Endodermal cell (in vitro differentiated cells): ENCODE measurements at regions not wholly inside any gene's neighbourhood (a gene's known extent, or its start where the extent isn't known, plus 50 kb on each side); places are given as distances from the start of the nearest gene placed in this dataset.

Experiments
- DNase-seq: peaks from one replicate; pipeline ENCODE4 v3.0.0-alpha.2; 2017
- H3K27ac ChIP-seq: 2 replicates; pipeline ENCODE4 v1.5.1; 2013; ENCODE audit warnings: mild to moderate bottlenecking, low read depth, low read length, moderate library complexity
- H3K27me3 ChIP-seq: 2 replicates; pipeline ENCODE4 v1.6.1; 2013; ENCODE audit warnings: mild to moderate bottlenecking, low read length, moderate library complexity; ENCODE audit not compliant: insufficient read depth, control insufficient read depth, poor library complexity, severe bottlenecking
- H3K36me3 ChIP-seq: 2 replicates; pipeline ENCODE4 v1.7.0; 2013; ENCODE audit warnings: mild to moderate bottlenecking, low read length, moderate library complexity; ENCODE audit not compliant: control insufficient read depth, insufficient read depth
- H3K4me1 ChIP-seq: one replicate; pipeline ENCODE4 v1.7.0; 2013; ENCODE audit warnings: low read length; ENCODE audit not compliant: control insufficient read depth, insufficient read depth
- H3K4me3 ChIP-seq: 2 replicates; pipeline ENCODE4 v1.5.1; 2013; ENCODE audit warnings: mild to moderate bottlenecking, low read length, moderate library complexity
- H3K9ac ChIP-seq: 2 replicates; pipeline ENCODE4 v1.6.1; 2013; ENCODE audit warnings: mild to moderate bottlenecking, low read length, moderate library complexity; ENCODE audit not compliant: poor library complexity, severe bottlenecking; ENCODE audit errors: extremely low read depth
- H3K9me3 ChIP-seq: 2 replicates; pipeline ENCODE4 v1.6.1; 2013; ENCODE audit warnings: mild to moderate bottlenecking, low read length, moderate library complexity; ENCODE audit not compliant: control insufficient read depth
- H3K27ac Mint-ChIP-seq: 2 replicates; pipeline ENCODE4 v1.8.0; 2020; ENCODE audit warnings: mixed read lengths
- H3K27me3 Mint-ChIP-seq: 2 replicates; pipeline ENCODE4 v1.8.0; 2021; ENCODE audit warnings: mild to moderate bottlenecking, mixed read lengths; ENCODE audit not compliant: insufficient read depth
- H3K36me3 Mint-ChIP-seq: 2 replicates; pipeline ENCODE4 v1.8.0; 2020; ENCODE audit warnings: low read depth, mixed read lengths
- H3K4me1 Mint-ChIP-seq: 2 replicates; pipeline ENCODE4 v1.8.0; 2020; ENCODE audit warnings: mixed read lengths
- H3K4me3 Mint-ChIP-seq: 2 replicates; pipeline ENCODE4 v1.8.0; 2020; ENCODE audit warnings: mild to moderate bottlenecking, moderate library complexity, mixed read lengths
- H3K9me3 Mint-ChIP-seq: 2 replicates; pipeline ENCODE4 v1.8.0; 2020; ENCODE audit warnings: mild to moderate bottlenecking, mixed read lengths
- CTCF ChIP-seq: fragments of 200-600 bp; sonication (generic); conservative IDR thresholded peaks from 2 replicates; pipeline ENCODE4 v1.5.0; 2021; ENCODE audit warnings: antibody characterized with exemption, mild to moderate bottlenecking
- WGBS, 2 experiments: methylation state at CpG; one replicate each; pipeline versions ENCODE4 v1.1.5 to v1.1.7; 2013; ENCODE audit warnings: missing lambda C conversion rate in 2 of 2, mixed read lengths in 1 of 2; ENCODE audit not compliant: insufficient coverage in 1 of 2, insufficient read length in 1 of 2; 5-methylcytosine and 5-hydroxymethylcytosine counted together

GRCh38 chr5:67475489-67475888, 278.9 kb upstream of the CD180 start:
- H3K4me3 Mint-ChIP-seq, result no peak overlapping the region
- no peak for TF ChIP-seq CTCF
- 93 to 98% methylated on average over 6 of the region's 6 CpGs for WGBS, 2 experiments
- Histone ChIP-seq H3K27me3 (no peaks in the 10 kb centered on the region), H3K36me3 (no peaks in the 10 kb centered on the region), H3K4me3 (no peak overlapping the region), H3K9ac (no peak overlapping the region), H3K4me1 (no peaks in the 10 kb centered on the region), H3K27ac (no peak overlapping the region), H3K9me3 (no peaks in the 10 kb centered on the region)
- H3K36me3 Mint-ChIP-seq, result no peaks in the 10 kb centered on the region
- H3K4me1 Mint-ChIP-seq, result no peaks in the 10 kb centered on the region
- no peak for DNase-seq
- no peaks in the 10 kb centered on the region for H3K27me3 Mint-ChIP-seq
- H3K27ac Mint-ChIP-seq, result no peak overlapping the region
- H3K9me3 Mint-ChIP-seq, result no peaks in the 10 kb centered on the region

GRCh38 chr5:67474597-67475238, 278.1 kb upstream of the CD180 start:
- Mint-ChIP-seq H3K27me3 (no peaks in the 10 kb centered on the region), H3K4me3 (no peak overlapping the region), H3K36me3 (no peaks in the 10 kb centered on the region), H3K27ac (no peak overlapping the region), H3K4me1 (no peaks in the 10 kb centered on the region), H3K9me3 (no peaks in the 10 kb centered on the region)
- Histone ChIP-seq H3K9me3 (no peaks in the 10 kb centered on the region), H3K27ac (no peak overlapping the region), H3K9ac (no peak overlapping the region), H3K36me3 (no peaks in the 10 kb centered on the region), H3K4me3 (no peak overlapping the region), H3K4me1 (no peaks in the 10 kb centered on the region), H3K27me3 (no peaks in the 10 kb centered on the region)
- DNase-seq, result no peak
- no peak for TF ChIP-seq CTCF
- WGBS, 2 experiments, result 91 to 94% methylated on average over 6 to 8 of the region's 8 CpGs

- Histone ChIP-seq H3K4me3 (no peak overlapping the region), H3K9me3 (no peaks in the 10 kb centered on the region), H3K36me3 (no peaks in the 10 kb centered on the region), H3K27me3 (no peaks in the 10 kb centered on the region), H3K27ac (no peak overlapping the region), H3K4me1 (no peaks in the 10 kb centered on the region), H3K9ac (no peak overlapping the region)
- H3K27me3 Mint-ChIP-seq, result no peaks in the 10 kb centered on the region
- WGBS, 2 experiments, result 85 to 100% methylated on average over 1 of the region's 1 CpG
- no peaks in the 10 kb centered on the region for H3K9me3 Mint-ChIP-seq
- no peak overlapping the region for H3K27ac Mint-ChIP-seq
- no peak for TF ChIP-seq CTCF
- H3K36me3 Mint-ChIP-seq, result no peaks in the 10 kb centered on the region
- no peak for DNase-seq
- no peaks in the 10 kb centered on the region for H3K4me1 Mint-ChIP-seq
- no peak overlapping the region for H3K4me3 Mint-ChIP-seq
Observed at GRCh38 chr5:67467110-67467509, 270.5 kb upstream of the CD180 start.
